ENCODE measurements at regions not wholly inside any gene's neighbourhood (a gene's known extent, or its start where the extent isn't known, plus 50 kb on each side); places are given as distances from the start of the nearest gene placed in this dataset.

GRCh38 chr11:95318498-95318897, 87.5 kb upstream of the SESN3 start:
- no peak for TF ChIP-seq CTCF (IDR thresholded peaks at IDR 0.05)
- FAIRE-seq (no peak), ATAC-seq (no peak), DNase-seq (no peak)
- Histone ChIP-seq H3K27me3 (no peaks in the 10 kb centered on the region), H3K36me3 (no peaks in the 10 kb centered on the region), H3K27ac (no peak overlapping the region), H3K4me1 (no peaks in the 10 kb centered on the region), H3K4me3 (no peak overlapping the region), H3K9me3 (no peaks in the 10 kb centered on the region)
- intact Hi-C loops (cut with DNase I) = no loop called here

- intact Hi-C loops (cut with DNase I) = no loop called here
- no peaks in the 10 kb centered on the region for H3K36me3 ChIP-seq
- no peaks in the 10 kb centered on the region for H3K4me1 ChIP-seq
- no peak for FAIRE-seq
- H3K27me3 ChIP-seq = no peaks in the 10 kb centered on the region
- no peak overlapping the region for H3K27ac ChIP-seq
- ATAC-seq = no peak
- no peaks in the 10 kb centered on the region for H3K9me3 ChIP-seq
- no peak for TF ChIP-seq CTCF (IDR thresholded peaks at IDR 0.05)
- DNase-seq = no peak
- WGBS, 2 donors = 76 to 82% methylated on average over 2 of the region's 2 CpGs
- H3K4me3 ChIP-seq = no peak overlapping the region
These were observed 77.6 kb upstream of the SESN3 start for GRCh38 chr11:95308512-95309035.

GRCh38 chr11:95307286-95307685, 76.3 kb upstream of the SESN3 start:
- no peaks in the 10 kb centered on the region for H3K4me1 ChIP-seq
- intact Hi-C loops (cut with DNase I) = no loop called here
- no peaks in the 10 kb centered on the region for H3K27me3 ChIP-seq
- WGBS, 2 donors = 79 to 91% methylated on average over 1 of the region's 1 CpG
- DNase-seq (no peak), FAIRE-seq (no peak), ATAC-seq (no peak)
- TF ChIP-seq CTCF (IDR thresholded peaks at IDR 0.05) = no peak
- H3K9me3 ChIP-seq = no peaks in the 10 kb centered on the region
- no peak overlapping the region for H3K4me3 ChIP-seq
- no peak overlapping the region for H3K27ac ChIP-seq
- H3K36me3 ChIP-seq = no peaks in the 10 kb centered on the region

- Histone ChIP-seq H3K4me1 (no peaks in the 10 kb centered on the region), H3K4me3 (no peak overlapping the region), H3K9me3 (no peaks in the 10 kb centered on the region), H3K27me3 (no peaks in the 10 kb centered on the region), H3K27ac (no peak overlapping the region), H3K36me3 (no peaks in the 10 kb centered on the region)
- ATAC-seq = peak in 1 of 4 donors; percentile 33
- no peak for FAIRE-seq
- no peak for DNase-seq
- intact Hi-C loops (cut with DNase I) = no loop called here
- TF ChIP-seq CTCF (IDR thresholded peaks at IDR 0.05) = no peak
- WGBS, 2 donors = 86 to 88% methylated on average over 1 of the region's 1 CpG
These were observed 75.8 kb upstream of the SESN3 start for GRCh38 chr11:95306801-95307200.

GRCh38 chr11:95306123-95306522, 75.1 kb upstream of the SESN3 start:
- intact Hi-C loops (cut with DNase I) = no loop called here
- no peaks in the 10 kb centered on the region for H3K4me1 ChIP-seq
- H3K36me3 ChIP-seq = no peaks in the 10 kb centered on the region
- FAIRE-seq (no peak), DNase-seq (no peak), ATAC-seq (no peak)
- H3K9me3 ChIP-seq = no peaks in the 10 kb centered on the region
- no peak overlapping the region for H3K4me3 ChIP-seq
- WGBS, 2 donors = 71 to 80% methylated on average over 3 of the region's 3 CpGs
- no peak overlapping the region for H3K27ac ChIP-seq
- TF ChIP-seq CTCF (IDR thresholded peaks at IDR 0.05) = no peak
- no peaks in the 10 kb centered on the region for H3K27me3 ChIP-seq

Data from pancreas (tissue), 10 donors.